OCI-LY3 (cell line): ENCODE measurements at regions not wholly inside any gene's neighbourhood (a gene's known extent, or its start where the extent isn't known, plus 50 kb on each side); places are given as distances from the start of the nearest gene placed in this dataset.
"Not testable (repeated sequence)": the region's sequence is repeated elsewhere in the genome, so short reads cannot be mapped to it uniquely, and the experiment has no call there.

ENCODE experiments used
- H2AFZ ChIP-seq: fragments of 200-600, 300-600 bp; shearing (Covaris generic); 2 replicates; pipeline ENCODE4 v1.6.0; 2014; ENCODE audit warnings: antibody characterized with exemption, low read depth, low read length
- H3K27ac ChIP-seq: fragments of 200-600, 300-600 bp; sonication (generic); 2 replicates; pipeline ENCODE4 v1.5.1; 2014; ENCODE audit warnings: mild to moderate bottlenecking, low read length, moderate library complexity, mixed read lengths
- H3K27me3 ChIP-seq: fragments of 200-600, 300-600 bp; sonication (generic); 2 replicates; pipeline ENCODE4 v1.6.1; 2014; ENCODE audit warnings: low read depth, low read length, mixed read lengths
- H3K36me3 ChIP-seq: fragments of 200-600, 300-600 bp; sonication (generic); replicated peaks from 2 replicates; pipeline ENCODE3; 2014; ENCODE audit warnings: low read depth, low read length, mixed read lengths
- H3K4me1 ChIP-seq: fragments of 300-600, 200-600 bp; sonication (generic); 2 replicates; pipeline ENCODE4 v1.6.1; 2014; ENCODE audit warnings: low read length, mixed read lengths
- H3K4me2 ChIP-seq: fragments of 200-600, 300-600 bp; sonication (generic); 2 replicates; pipeline ENCODE4 v1.6.1; 2014; ENCODE audit warnings: low read length, mixed read lengths
- H3K4me3 ChIP-seq: fragments of 300-600, 200-600 bp; sonication (generic); 2 replicates; pipeline ENCODE4 v1.5.1; 2014; ENCODE audit warnings: antibody characterized with exemption, mild to moderate bottlenecking, low read length, moderate library complexity
- H3K79me2 ChIP-seq: fragments of 300-600, 200-600 bp; shearing (Covaris generic); 2 replicates; pipeline ENCODE4 v1.6.1; 2014; ENCODE audit warnings: mild to moderate bottlenecking, low read length, mixed read lengths
- H3K9ac ChIP-seq: fragments of 300-600, 200-600 bp; shearing (Covaris generic); 2 replicates; pipeline ENCODE4 v1.6.0; 2014; ENCODE audit warnings: mild to moderate bottlenecking, low read length, moderate library complexity
- H3K9me3 ChIP-seq: fragments of 200-600, 300-600 bp; shearing (Covaris generic); 2 replicates; pipeline ENCODE4 v1.6.1; 2014; ENCODE audit warnings: low read length, mixed read lengths; ENCODE audit not compliant: insufficient read depth
- H4K20me1 ChIP-seq: fragments of 200-600, 300-600 bp; sonication (generic); 2 replicates; pipeline ENCODE4 v1.6.1; 2016; ENCODE audit warnings: low read length, mixed read lengths; ENCODE audit not compliant: insufficient read depth
- EZH2phosphoT487 ChIP-seq: fragments of 200-600 bp; shearing (Covaris generic); IDR thresholded peaks from 2 replicates; pipeline ENCODE4 v1.6.1; 2018; ENCODE audit warnings: antibody characterized with exemption, mixed run types, low read depth
- TF ChIP-seq, protein P1 (sequence below): fragments of 200-600, 300-600 bp; sonication (generic); IDR thresholded peaks from 2 replicates; pipeline ENCODE4 v1.5.1; 2014; ENCODE audit warnings: antibody characterized with exemption, low read length, low read depth

DNA sequence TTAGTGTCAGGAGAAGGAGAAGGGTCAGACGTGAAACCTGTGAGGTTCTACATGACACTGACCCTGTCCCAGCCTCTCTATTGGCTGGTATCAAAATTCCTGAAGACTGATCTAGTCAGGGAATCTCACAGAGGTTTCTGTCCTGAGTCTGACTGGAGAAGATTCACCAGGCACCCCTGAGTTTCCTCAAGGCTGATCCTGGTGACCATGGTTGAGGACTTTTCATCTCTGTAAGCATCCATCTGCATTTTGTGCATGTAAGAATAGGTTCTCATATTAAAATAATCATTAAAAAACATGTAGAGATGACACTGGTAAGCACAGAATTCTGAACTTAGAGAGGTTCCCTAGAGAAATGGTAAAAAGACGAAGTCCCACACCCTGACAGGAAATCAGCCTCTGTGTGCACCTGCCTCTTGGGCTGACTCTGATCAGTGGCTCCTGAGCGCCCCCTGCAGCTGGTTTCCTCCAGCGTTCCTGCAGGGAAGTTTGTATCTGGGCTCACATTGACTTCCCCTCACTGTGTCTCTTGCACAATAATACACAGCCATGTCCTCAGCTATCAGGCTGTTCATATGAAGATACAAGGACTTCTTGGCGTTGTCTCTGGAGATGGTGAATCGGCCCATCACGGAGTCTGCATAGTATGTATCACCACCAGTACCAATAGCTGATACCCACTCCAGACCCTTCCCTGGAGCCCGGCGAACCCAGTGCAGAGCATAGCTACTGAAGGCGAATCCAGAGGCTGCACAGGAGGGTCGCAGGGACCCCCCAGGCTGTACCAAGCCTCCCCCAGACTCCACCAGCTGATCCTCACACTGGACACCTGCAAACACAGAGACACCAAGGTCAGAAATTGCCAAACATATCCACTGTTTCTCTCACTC lies 991.9 kb downstream of the TMEM121 start:
- no peak for TF ChIP-seq EZH2phosphoT487
- TF ChIP-seq, protein P1, sequence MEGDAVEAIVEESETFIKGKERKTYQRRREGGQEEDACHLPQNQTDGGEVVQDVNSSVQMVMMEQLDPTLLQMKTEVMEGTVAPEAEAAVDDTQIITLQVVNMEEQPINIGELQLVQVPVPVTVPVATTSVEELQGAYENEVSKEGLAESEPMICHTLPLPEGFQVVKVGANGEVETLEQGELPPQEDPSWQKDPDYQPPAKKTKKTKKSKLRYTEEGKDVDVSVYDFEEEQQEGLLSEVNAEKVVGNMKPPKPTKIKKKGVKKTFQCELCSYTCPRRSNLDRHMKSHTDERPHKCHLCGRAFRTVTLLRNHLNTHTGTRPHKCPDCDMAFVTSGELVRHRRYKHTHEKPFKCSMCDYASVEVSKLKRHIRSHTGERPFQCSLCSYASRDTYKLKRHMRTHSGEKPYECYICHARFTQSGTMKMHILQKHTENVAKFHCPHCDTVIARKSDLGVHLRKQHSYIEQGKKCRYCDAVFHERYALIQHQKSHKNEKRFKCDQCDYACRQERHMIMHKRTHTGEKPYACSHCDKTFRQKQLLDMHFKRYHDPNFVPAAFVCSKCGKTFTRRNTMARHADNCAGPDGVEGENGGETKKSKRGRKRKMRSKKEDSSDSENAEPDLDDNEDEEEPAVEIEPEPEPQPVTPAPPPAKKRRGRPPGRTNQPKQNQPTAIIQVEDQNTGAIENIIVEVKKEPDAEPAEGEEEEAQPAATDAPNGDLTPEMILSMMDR = peak; percentile 69
- Histone ChIP-seq H3K36me3 (no peaks in the 10 kb centered on the region), H3K9ac (no peak overlapping the region), H3K79me2 (no peaks in the 10 kb centered on the region), H3K4me1 (peaks cover 15% of the 10 kb centered on the region), H3K27me3 (peaks cover 48% of the 10 kb centered on the region), H4K20me1 (no peaks in the 10 kb centered on the region), H2AFZ (no peak overlapping the region), H3K4me2 (peak overlapping the region; percentile 41), H3K9me3 (no peaks in the 10 kb centered on the region), H3K27ac (no peak overlapping the region), H3K4me3 (no peak overlapping the region)

DNA sequence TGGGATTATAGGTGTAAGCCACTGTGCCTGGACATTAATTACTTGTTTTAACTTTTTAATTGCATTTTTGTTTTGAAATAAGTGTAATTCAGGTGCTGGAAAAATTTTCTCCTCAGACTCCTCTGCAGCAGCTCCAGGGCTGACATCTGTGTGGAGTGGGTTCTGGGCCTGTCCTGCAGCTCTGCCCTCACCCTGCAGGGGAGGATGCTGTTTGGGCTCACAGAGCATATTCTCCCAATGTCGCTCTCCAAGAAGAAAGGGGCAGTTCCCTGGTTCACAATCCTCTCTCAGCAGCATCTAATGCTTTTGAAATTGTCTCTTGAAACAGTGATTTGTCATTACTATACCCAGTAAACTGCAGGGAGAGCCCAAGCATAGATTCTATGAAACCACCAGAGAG lies 995.7 kb downstream of the TMEM121 start:
- H3K9me3 ChIP-seq, H4K20me1 ChIP-seq, H3K79me2 ChIP-seq, H3K36me3 ChIP-seq, H2AFZ ChIP-seq, H3K4me3 ChIP-seq, H3K9ac ChIP-seq, H3K4me2 ChIP-seq, H3K27ac ChIP-seq: not testable (repeated sequence)
- H3K4me1 ChIP-seq = peaks cover 15% of the 10 kb centered on the region
- H3K27me3 ChIP-seq = peaks cover 24% of the 10 kb centered on the region

DNA sequence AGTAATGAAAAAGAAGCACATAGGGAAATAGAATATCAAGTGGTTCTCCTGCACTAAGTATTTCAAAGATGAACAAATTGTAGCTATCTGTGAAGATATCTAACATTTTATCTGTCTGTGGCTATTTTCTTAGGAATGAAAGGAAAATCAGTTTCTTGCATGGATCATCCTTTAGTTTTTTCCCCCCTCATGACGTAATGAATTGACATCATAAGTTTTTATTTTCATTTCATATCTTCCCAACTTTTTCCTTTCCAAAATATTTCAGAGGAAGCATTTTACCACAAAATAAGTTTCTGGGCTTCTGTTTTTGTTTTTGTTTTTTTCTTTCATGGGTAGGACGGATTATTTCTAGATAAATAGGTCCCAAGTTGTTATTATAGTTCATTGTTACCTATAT lies 996.6 kb downstream of the TMEM121 start:
- no peak overlapping the region for H2AFZ ChIP-seq
- no peak overlapping the region for H3K4me2 ChIP-seq
- no peak overlapping the region for H3K9ac ChIP-seq
- no peaks in the 10 kb centered on the region for H3K79me2 ChIP-seq
- no peak overlapping the region for H3K27ac ChIP-seq
- no peak overlapping the region for H3K4me3 ChIP-seq
- peaks cover 2% of the 10 kb centered on the region; the same call in 1 of the 2 replicates for H3K9me3 ChIP-seq
- H3K36me3 ChIP-seq = no peaks in the 10 kb centered on the region
- no peaks in the 10 kb centered on the region for H4K20me1 ChIP-seq
- peaks cover 16% of the 10 kb centered on the region for H3K27me3 ChIP-seq
- H3K4me1 ChIP-seq = peaks cover 6% of the 10 kb centered on the region
- TF ChIP-seq, protein P1 = no peak
- no peak for TF ChIP-seq EZH2phosphoT487

- H3K79me2 ChIP-seq = no peaks in the 10 kb centered on the region
- no peak overlapping the region for H3K9ac ChIP-seq
- H3K4me1 ChIP-seq = no peaks in the 10 kb centered on the region
- no peaks in the 10 kb centered on the region for H4K20me1 ChIP-seq
- H3K27me3 ChIP-seq = peaks cover 27% of the 10 kb centered on the region
- H3K9me3 ChIP-seq = peaks cover 10% of the 10 kb centered on the region; the same call in 1 of the 2 replicates
- no peak overlapping the region for H3K27ac ChIP-seq
- TF ChIP-seq, protein P1 = no peak
- TF ChIP-seq EZH2phosphoT487 = no peak
- H3K4me2 ChIP-seq = no peak overlapping the region
- H3K36me3 ChIP-seq = no peaks in the 10 kb centered on the region
- H2AFZ ChIP-seq = no peak overlapping the region
- H3K4me3 ChIP-seq = no peak overlapping the region
Measured at GRCh38 chr14:106528717-106529116, 1002.3 kb downstream of the TMEM121 start.
